ENCODE measurements at regions not wholly inside any gene's neighbourhood (a gene's known extent, or its start where the extent isn't known, plus 50 kb on each side); places are given as distances from the start of the nearest gene placed in this dataset.

DNA sequence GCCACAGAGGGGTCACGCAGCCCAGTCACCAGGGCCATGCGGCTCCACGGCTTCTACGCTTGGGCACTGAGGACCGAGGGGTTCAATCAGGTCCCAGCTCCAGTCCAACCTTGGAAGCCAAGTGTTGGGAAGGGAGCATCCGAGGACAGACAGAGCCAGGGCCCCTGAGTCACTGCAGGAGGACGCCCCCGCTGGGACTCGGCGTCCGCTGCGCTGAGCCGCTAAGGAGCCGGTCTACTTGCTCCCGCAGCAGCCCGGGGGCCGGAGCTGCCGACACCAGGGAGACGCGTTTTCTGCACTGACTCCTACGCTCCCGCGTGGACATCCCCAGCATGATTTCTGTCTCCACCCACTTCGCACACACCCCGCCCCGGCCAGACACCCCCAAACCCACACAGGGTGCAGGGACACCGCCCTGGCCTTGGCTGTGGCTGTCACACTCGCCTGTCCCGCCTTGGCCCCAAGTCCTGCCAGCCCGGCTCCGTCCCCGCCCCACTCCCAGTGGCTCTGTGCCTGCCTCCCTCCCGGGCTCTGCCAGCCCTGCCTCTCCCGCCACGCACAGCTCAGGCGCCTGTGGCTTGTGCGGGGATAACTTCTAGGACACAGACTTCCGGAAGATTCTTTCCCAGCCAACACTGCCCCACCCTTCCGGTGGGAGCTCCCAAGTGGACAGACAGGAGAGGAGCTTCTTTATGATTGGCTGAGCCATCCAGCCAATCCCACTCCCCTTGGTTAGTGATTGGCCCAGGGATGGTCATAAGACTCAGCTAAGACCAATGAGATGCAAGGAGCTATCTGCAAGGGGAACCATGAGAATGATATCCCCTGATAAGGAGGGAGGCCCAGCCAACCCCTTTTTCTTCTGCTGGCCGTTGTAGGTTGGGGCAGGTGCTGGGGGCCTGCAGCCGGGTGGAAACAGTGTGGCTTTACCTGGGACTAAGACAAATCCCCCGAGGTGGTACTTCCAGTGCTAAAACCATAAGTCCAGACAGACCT, 118.9 kb upstream of the SFSWAP start:
- H3K9ac ChIP-seq (ENCODE audit: control insufficient read depth, extremely low read depth, insufficient read depth, low read length): no peak overlapping the region
- no peak for FAIRE-seq
- dilution Hi-C loops (cut with MboI; ENCODE audit: extremely low pct_ligation_motif_present, low sequenced_read_pairs): no loop called here

GRCh38 chr12:131592972-131593371, 117.9 kb upstream of the SFSWAP start:
- DNase-seq (ENCODE audit: low read depth, low spot score) (no peak), FAIRE-seq (no peak)
- H4K20me1 ChIP-seq (ENCODE audit: control insufficient read depth, extremely low read depth, insufficient read depth, low read length): no peaks in the 10 kb centered on the region
- H3K27me3 ChIP-seq (ENCODE audit: control insufficient read depth, extremely low read depth, insufficient read depth, low read length): no peaks in the 10 kb centered on the region
- H3K4me1 ChIP-seq (ENCODE audit: control insufficient read depth, extremely low read depth, insufficient read depth, low read length): no peaks in the 10 kb centered on the region
- dilution Hi-C loops (cut with MboI; ENCODE audit: extremely low pct_ligation_motif_present, low sequenced_read_pairs): no loop called here
- no peak overlapping the region for H3K27ac ChIP-seq (ENCODE audit: control insufficient read depth, insufficient read depth, low read length)
- H3K9me3 ChIP-seq (ENCODE audit: control insufficient read depth, low read depth, low read length): no peaks in the 10 kb centered on the region
- H3K4me3 ChIP-seq (ENCODE audit: control insufficient read depth in 2 of 3, extremely low read depth in 1 of 3, insufficient read depth in 2 of 3, low read depth in 1 of 3, low read length in 3 of 3): no peak overlapping the region
- H2AFZ ChIP-seq (ENCODE audit: control insufficient read depth, low read length): no peak overlapping the region
- H3K79me2 ChIP-seq (ENCODE audit: control insufficient read depth, insufficient read depth, low read length): no peaks in the 10 kb centered on the region
- H3K36me3 ChIP-seq (ENCODE audit: control insufficient read depth in 2 of 2, extremely low read depth in 1 of 2, insufficient read depth in 2 of 2, low read length in 2 of 2): no peaks in the 10 kb centered on the region
- H3K9ac ChIP-seq (ENCODE audit: control insufficient read depth, extremely low read depth, insufficient read depth, low read length): no peak overlapping the region
- TF ChIP-seq, protein P1, sequence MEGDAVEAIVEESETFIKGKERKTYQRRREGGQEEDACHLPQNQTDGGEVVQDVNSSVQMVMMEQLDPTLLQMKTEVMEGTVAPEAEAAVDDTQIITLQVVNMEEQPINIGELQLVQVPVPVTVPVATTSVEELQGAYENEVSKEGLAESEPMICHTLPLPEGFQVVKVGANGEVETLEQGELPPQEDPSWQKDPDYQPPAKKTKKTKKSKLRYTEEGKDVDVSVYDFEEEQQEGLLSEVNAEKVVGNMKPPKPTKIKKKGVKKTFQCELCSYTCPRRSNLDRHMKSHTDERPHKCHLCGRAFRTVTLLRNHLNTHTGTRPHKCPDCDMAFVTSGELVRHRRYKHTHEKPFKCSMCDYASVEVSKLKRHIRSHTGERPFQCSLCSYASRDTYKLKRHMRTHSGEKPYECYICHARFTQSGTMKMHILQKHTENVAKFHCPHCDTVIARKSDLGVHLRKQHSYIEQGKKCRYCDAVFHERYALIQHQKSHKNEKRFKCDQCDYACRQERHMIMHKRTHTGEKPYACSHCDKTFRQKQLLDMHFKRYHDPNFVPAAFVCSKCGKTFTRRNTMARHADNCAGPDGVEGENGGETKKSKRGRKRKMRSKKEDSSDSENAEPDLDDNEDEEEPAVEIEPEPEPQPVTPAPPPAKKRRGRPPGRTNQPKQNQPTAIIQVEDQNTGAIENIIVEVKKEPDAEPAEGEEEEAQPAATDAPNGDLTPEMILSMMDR (optimal IDR thresholded peaks at IDR 0.05 in 1 of 3, IDR thresholded peaks at IDR 0.05 in 1 of 3, conservative IDR thresholded peaks at IDR 0.05 in 1 of 3; ENCODE audit: extremely low read depth in 1 of 3, insufficient read depth in 2 of 3, low read length in 3 of 3): no peak
- no peak for TF ChIP-seq EZH2 (IDR thresholded peaks at IDR 0.05; ENCODE audit: low read length)
- no peak overlapping the region for H3K4me2 ChIP-seq (ENCODE audit: control insufficient read depth, extremely low read depth, insufficient read depth, low read depth, low read length)
- no peaks in the 10 kb centered on the region for H3K9me1 ChIP-seq (ENCODE audit: control insufficient read depth, extremely low read depth, insufficient read depth, low read length)

More for the DNA sequence above, 118.9 kb upstream of the SFSWAP start:
- Histone ChIP-seq H3K4me2 (ENCODE audit: control insufficient read depth, extremely low read depth, insufficient read depth, low read depth, low read length) (no peak overlapping the region), H3K9me1 (ENCODE audit: control insufficient read depth, extremely low read depth, insufficient read depth, low read length) (no peaks in the 10 kb centered on the region), H3K27me3 (ENCODE audit: control insufficient read depth, extremely low read depth, insufficient read depth, low read length) (no peaks in the 10 kb centered on the region), H2AFZ (ENCODE audit: control insufficient read depth, low read length) (no peak overlapping the region), H3K4me3 (ENCODE audit: control insufficient read depth in 2 of 3, extremely low read depth in 1 of 3, insufficient read depth in 2 of 3, low read depth in 1 of 3, low read length in 3 of 3) (no peak overlapping the region), H3K36me3 (ENCODE audit: control insufficient read depth in 2 of 2, extremely low read depth in 1 of 2, insufficient read depth in 2 of 2, low read length in 2 of 2) (no peaks in the 10 kb centered on the region), H3K9me3 (ENCODE audit: control insufficient read depth, low read depth, low read length) (no peaks in the 10 kb centered on the region), H4K20me1 (ENCODE audit: control insufficient read depth, extremely low read depth, insufficient read depth, low read length) (no peaks in the 10 kb centered on the region), H3K27ac (ENCODE audit: control insufficient read depth, insufficient read depth, low read length) (no peak overlapping the region), H3K79me2 (ENCODE audit: control insufficient read depth, insufficient read depth, low read length) (no peaks in the 10 kb centered on the region), H3K4me1 (ENCODE audit: control insufficient read depth, extremely low read depth, insufficient read depth, low read length) (no peaks in the 10 kb centered on the region)
- DNase-seq (ENCODE audit: low read depth, low spot score): no peak
- TF ChIP-seq, protein P1 (optimal IDR thresholded peaks at IDR 0.05 in 1 of 3, IDR thresholded peaks at IDR 0.05 in 1 of 3, conservative IDR thresholded peaks at IDR 0.05 in 1 of 3; ENCODE audit: extremely low read depth in 1 of 3, insufficient read depth in 2 of 3, low read length in 3 of 3): no peak
- no peak for TF ChIP-seq EZH2 (IDR thresholded peaks at IDR 0.05; ENCODE audit: low read length)

Measured in keratinocyte (primary cell).